ENCODE measurements at regions not wholly inside any gene's neighbourhood (a gene's known extent, or its start where the extent isn't known, plus 50 kb on each side); places are given as distances from the start of the nearest gene placed in this dataset.

GRCh38 chr3:56940321-56940720, 120.1 kb upstream of the SPATA12 start:
- TF ChIP-seq CTCF (IDR thresholded peaks at IDR 0.05; ENCODE audit: borderline replicate concordance, extremely low read depth, low read length, poor library complexity, severe bottlenecking): no peak
- no peak for TF ChIP-seq EZH2 (IDR thresholded peaks at IDR 0.05; ENCODE audit: borderline replicate concordance, low read depth, low read length, severe bottlenecking)
